MV-4-11 (cell line): ENCODE measurements at regions not wholly inside any gene's neighbourhood (a gene's known extent, or its start where the extent isn't known, plus 50 kb on each side); places are given as distances from the start of the nearest gene placed in this dataset.

Source experiments
- DNase-seq: peaks from one replicate; lab custom pipeline; 2025; lab: John Stamatoyannopoulos, UW

DNA sequence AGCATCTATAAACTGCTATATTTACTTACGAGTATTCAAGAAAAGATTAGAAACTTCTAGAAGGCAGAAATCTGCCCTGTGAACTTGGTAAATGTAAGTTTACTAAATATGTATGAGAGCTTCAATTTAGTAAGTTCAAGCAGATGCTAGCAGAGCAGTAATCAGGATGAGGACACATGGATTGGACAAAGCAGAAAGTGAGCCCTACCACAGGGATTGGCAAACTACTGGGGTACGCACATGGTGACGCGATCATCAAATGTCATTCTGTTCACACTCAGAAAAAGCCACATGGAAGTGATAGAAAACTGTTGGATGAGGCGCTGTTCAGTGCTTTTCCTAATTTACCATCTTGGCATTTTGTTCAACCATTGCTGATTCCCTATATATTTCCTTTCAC lies 360.2 kb upstream of the ZNF385D start:
- DNase-seq = no peak

GRCh38 chr3:22113453-22113852 lies 362.4 kb upstream of the ZNF385D start:
- no peak for DNase-seq

DNA sequence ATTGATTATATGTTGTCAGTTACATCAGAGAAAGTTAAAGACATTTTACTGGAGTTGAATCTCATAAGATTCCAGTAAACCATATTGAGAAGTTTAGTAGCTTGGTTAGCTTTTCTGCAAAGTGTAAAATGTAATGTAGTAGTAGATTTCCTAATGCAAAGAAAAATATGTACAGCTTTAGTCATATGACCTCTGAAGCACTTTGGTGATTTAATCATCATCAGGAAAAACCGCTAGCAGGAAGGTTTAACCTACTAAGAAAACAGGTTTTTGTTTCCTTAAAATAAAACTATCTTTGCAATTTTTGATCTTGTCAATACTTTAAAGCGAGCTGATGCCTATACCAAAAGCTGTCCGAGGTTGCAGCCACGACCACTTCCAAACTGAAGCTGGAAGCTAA lies 364.6 kb upstream of the ZNF385D start:
- DNase-seq = no peak

DNA sequence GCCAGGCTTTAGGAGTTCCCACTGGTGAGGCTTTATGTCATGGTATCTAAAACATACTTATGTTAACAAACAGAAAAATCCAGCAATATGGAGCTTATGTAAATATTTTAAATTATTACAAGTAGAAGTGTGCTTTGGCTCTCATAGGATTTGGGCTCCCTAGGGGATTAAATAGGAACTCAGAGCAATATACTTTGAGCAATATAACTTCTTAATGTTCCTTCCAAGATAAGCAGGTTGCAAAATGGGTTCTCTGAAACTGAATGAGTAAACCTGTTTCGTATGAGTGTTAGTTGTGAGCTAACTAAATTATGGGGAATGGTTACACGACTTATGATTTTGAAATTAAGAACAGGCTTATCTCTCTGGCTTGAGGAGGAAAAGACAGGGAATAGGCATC lies 366.1 kb upstream of the ZNF385D start:
- no peak for DNase-seq

DNA sequence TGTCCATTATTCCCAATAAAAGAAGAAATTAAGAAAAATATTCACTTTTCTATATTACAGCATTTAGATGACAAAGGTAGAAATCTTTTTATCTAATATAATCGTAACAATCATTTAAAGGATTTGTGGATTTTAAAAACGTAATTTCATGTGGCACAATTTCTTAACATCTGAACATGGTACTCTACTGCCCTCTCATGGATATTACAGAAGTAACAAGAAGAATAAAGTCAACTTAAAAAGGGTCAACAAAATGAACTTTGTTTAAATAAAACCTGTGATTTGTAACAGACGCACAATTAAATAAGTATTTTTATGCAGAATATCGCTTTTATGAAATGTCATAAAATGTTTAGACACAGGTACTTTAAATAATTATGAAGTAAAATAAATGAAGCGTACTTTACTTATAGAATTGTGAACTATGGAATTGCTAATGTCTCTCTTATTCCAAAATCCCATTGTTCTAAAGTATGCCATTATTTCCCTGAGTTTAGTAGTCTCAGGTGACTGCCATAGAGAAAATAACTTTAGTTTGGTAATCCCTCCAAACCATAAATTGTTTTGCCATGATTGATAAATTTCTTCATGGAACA lies 366.8 kb upstream of the ZNF385D start:
- peak; percentile 29 for DNase-seq

- no peak for DNase-seq
Measured at GRCh38 chr3:22118542-22118941, 367.5 kb upstream of the ZNF385D start.

DNA sequence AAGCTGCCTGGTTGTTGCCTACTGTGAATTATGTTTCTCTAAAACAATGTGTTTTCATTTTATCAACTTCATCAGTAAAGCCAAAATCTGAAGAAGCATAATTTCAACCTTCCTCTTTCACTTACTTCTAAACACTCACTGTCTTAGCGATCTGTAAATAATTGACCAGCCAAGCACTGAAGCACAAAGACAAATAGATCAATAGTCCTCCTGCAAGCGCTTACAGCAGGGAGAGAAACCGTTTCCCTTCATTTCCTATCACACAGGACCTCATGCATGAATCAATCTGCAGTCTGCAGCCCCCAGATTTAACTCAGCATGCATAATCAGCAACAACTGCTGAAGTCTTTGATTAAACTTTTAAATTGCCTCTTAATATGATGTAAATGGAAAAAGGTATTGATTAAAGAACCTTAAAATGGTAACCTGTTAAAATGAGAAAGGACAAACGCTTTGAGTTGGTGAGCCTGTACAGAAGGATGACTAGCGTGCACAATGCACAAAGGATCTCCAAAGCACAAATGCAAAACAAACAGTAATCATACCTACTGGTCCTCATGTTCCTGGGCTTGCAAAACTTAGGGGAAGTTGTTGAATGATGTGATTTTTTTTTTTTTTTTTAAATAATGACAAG lies 370.2 kb upstream of the ZNF385D start:
- DNase-seq = no peak

DNA sequence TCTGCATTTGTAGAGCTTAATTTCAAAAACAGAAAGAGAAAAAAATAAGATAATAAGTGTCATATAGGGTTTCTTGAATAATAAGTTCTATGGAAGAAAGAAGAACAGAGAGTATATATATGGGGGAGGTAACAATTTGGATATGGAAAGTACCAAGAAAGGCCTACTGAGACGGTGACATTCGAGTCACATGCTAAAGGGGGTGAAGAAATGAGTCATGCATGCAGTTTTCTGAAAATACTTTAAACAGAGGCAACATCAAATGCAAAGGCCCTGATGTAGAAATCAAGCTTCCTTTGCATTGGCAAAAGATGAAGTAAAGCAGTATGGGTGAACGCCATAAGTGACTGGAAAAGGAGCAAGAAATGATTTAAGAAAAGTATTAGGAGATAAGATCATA lies 371.6 kb upstream of the ZNF385D start:
- DNase-seq = no peak

GRCh38 chr3:22129101-22129500 lies 378.1 kb upstream of the ZNF385D start:
- no peak for DNase-seq

DNA sequence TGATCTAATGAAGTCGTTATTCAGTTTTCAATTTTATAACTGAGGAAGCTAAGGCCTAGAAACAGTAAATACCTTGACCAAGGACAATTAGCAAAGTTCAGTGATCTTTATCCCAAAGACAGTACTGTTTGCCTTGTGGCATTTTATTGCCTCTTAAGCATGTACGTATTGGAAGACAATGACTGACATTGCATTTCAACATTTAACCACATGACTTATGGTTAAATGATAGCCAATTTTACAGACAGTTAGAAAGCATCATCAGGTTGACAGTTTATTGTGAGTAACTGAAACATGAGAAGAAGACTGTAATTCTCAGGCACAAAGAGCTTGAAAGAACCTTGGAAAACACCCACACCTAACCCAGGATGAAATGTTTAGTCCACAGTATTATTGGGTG lies 390.8 kb upstream of the ZNF385D start:
- no peak for DNase-seq

DNA sequence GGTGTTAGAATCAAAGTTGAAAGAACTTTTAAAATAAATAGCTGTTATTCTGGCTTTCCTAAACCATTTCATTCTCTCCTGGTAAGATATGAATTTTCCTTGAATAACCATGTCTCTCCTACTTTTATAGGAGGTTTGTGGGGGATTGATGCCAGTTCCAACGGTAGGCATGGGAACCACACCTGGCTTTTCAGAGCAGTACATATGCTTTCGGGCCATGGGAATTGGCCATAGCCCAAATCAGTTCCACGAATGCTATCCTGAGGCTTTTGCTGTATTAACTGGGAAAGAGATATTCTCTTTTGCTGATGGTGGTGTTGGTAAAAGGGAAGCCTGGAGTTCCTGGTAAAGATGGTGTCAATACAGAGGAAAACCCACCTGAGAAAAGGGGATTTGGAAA lies 396.2 kb upstream of the ZNF385D start:
- no peak for DNase-seq

DNA sequence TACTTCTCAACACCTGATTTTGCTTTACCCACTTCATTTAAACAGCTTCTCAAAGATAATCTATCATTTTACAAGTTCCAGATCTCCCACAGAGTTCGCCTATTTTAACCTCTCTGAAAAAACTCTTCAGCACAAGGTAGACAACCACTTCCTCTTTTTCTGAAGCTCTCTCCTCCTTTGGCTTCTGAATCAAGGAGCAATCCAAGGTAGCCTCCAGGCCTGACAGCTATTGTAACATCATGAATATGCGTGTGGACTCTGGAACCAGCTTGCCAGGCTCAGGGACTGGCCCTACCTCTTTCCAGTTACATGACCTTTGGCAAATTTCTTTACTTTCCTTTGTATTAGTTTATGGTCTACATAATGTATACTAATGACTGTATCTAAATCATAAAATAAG lies 405.9 kb upstream of the ZNF385D start:
- DNase-seq = peak; percentile 2

DNA sequence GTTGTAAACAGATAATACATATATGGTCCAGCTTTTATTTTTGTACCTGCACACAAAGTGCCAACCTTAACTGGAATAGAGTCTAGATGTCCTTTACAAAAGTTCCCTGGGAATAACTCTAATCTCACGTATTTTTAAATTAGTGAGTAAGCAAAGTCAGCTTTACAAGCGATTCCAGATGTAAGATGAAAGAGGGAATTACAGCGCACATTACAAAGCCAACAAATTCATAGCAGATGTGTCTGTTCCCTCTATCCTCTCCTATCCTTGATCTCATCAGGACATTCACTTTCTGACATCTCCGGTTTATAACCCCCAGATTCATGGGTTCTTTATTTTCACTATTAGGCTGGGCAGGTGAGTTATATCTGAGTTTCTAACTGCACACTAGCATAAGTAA lies 406.8 kb upstream of the ZNF385D start:
- no peak for DNase-seq

- peak; percentile 12 for DNase-seq
Measured at GRCh38 chr3:22159004-22159695, 408.1 kb upstream of the ZNF385D start.

DNA sequence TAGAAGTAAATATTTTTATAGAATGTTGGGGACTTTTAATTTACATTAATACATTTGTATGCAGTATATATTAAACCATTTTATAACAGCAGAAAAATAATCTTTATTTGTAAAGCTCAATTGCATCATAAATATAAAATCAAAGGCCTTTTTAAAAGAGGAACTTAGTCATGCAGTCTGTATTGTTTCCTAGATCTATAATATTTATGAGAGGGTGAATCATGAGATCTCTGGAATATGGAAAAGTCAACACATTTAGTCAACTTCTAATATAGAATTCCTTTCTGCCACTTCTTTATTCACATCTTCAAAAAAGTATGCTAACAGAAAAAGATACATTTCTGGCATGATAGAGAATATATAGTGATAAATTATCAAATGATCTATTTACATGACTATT lies 410.3 kb upstream of the ZNF385D start:
- no peak for DNase-seq

DNA sequence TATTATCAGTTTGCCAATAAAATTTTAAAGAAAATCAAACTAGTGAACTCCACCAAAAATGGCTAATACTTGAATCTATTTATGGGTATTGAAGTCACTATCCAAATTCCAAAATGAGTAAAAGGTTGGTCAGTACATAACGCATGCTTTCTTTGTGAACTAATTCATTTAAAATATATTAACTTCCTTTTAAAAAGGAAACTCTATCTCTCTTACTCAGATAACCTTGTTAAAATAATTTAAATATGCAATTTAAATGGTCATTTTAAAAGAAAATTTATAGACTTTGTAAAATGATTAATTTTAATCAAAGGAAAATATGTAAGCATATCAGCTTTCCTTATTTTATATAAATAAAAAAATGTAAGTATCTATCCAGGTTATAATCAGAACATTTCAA lies 419.4 kb upstream of the ZNF385D start:
- DNase-seq = no peak

- no peak for DNase-seq
Measured at GRCh38 chr3:22172964-22173363, 422.0 kb upstream of the ZNF385D start.

- DNase-seq = no peak
Measured at GRCh38 chr3:22175947-22176346, 424.9 kb upstream of the ZNF385D start.

DNA sequence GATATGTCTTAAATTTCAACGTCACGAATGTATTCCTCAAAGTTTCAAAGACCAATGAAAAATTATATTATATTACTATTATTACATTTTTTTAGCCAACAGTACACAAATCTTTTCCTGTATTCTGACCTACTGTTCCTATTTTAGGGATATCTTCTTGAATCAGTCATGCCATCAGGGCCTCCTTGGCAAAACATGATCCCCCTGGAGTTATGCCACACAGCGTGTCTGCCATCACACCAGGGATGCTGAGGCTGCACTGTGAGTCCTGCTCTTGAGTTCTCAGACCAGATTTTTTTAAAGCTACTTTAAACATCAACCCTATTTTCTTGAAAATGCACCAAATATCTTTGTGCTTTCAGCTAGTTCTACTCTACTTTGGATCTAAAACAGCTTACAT lies 425.9 kb upstream of the ZNF385D start:
- no peak for DNase-seq

GRCh38 chr3:22189616-22190015 lies 438.6 kb upstream of the ZNF385D start:
- DNase-seq = no peak

- DNase-seq = no peak
Measured at GRCh38 chr3:22199095-22199494, 448.1 kb upstream of the ZNF385D start.

GRCh38 chr3:22208844-22209243 lies 457.8 kb upstream of the ZNF385D start:
- no peak for DNase-seq

GRCh38 chr3:22209578-22209977 lies 458.6 kb upstream of the ZNF385D start:
- no peak for DNase-seq

- DNase-seq = no peak
Measured at GRCh38 chr3:22210693-22211092, 459.7 kb upstream of the ZNF385D start.
